Colonic mucosa (tissue), 4 donors: ENCODE measurements at regions not wholly inside any gene's neighbourhood (a gene's known extent, or its start where the extent isn't known, plus 50 kb on each side); places are given as distances from the start of the nearest gene placed in this dataset.

Source experiments
- DNase-seq: peaks from one replicate; pipeline ENCODE4 v3.0.0-alpha.2; 2020
- H3K27ac ChIP-seq: fragments of 200-600 bp; one replicate; pipeline ENCODE4 v1.8.0; 2021
- H3K27me3 ChIP-seq: fragments of 200-600 bp; one replicate; pipeline ENCODE4 v1.8.0; 2021
- H3K36me3 ChIP-seq: fragments of 200-600 bp; one replicate; pipeline ENCODE4 v1.8.0; 2021
- H3K4me1 ChIP-seq: fragments of 200-600 bp; one replicate; pipeline ENCODE4 v1.8.0; 2021; ENCODE audit warnings: mild to moderate bottlenecking
- H3K4me3 ChIP-seq: fragments of 200-600 bp; one replicate; pipeline ENCODE4 v1.8.0; 2021
- H3K9ac ChIP-seq, 2 donors: one replicate each; pipeline ENCODE4 v1.7.0; 2013; ENCODE audit warnings: control low read depth in 2 of 2, low read depth in 2 of 2, low read length in 2 of 2
- H3K9me3 ChIP-seq: fragments of 200-600 bp; one replicate; pipeline ENCODE4 v1.8.0; 2021
- intact Hi-C: fragments of 100-400 bp; cut with DNase I; formaldehyde crosslinking; loops from one replicate; pipeline ENCODE4 v1.14.1; 2022
- TF ChIP-seq, protein P1 (sequence below): fragments of 200-600 bp; IDR thresholded peaks from one replicate; pipeline ENCODE4 v1.8.0; 2022; ENCODE audit warnings: antibody characterized with exemption, mild to moderate bottlenecking
- donor health status: healthy.
- donor health status: DM: no; HTN: no; CAD: no.
- donor health status: DM: no; HTN: no; CAD: no.

DNA sequence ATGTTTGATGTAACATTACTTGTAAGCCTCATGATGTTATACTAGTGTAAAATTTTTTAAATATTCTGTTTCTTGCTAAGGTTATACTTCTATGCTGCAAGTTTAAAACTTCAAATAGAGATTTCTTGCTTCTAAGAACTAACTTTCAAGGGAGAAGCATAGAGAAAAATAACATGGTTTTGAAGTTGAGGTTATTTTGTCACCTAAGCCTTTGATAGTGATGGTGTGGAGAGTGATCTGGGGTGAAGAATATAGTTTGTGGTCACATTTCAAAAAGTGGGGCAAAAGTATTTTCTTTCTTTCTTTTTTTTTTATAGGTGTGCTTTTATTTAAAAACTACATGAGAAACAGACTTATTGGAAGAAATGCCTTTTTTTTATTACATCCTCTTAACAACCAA lies 162.4 kb downstream of the GATA3 start:
- no peaks in the 10 kb centered on the region for H3K27me3 ChIP-seq
- no peak overlapping the region for H3K9ac ChIP-seq
- TF ChIP-seq, protein P1, sequence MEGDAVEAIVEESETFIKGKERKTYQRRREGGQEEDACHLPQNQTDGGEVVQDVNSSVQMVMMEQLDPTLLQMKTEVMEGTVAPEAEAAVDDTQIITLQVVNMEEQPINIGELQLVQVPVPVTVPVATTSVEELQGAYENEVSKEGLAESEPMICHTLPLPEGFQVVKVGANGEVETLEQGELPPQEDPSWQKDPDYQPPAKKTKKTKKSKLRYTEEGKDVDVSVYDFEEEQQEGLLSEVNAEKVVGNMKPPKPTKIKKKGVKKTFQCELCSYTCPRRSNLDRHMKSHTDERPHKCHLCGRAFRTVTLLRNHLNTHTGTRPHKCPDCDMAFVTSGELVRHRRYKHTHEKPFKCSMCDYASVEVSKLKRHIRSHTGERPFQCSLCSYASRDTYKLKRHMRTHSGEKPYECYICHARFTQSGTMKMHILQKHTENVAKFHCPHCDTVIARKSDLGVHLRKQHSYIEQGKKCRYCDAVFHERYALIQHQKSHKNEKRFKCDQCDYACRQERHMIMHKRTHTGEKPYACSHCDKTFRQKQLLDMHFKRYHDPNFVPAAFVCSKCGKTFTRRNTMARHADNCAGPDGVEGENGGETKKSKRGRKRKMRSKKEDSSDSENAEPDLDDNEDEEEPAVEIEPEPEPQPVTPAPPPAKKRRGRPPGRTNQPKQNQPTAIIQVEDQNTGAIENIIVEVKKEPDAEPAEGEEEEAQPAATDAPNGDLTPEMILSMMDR: no peak
- no peaks in the 10 kb centered on the region for H3K36me3 ChIP-seq
- DNase-seq: no peak
- no peaks in the 10 kb centered on the region for H3K4me1 ChIP-seq
- no peak overlapping the region for H3K4me3 ChIP-seq
- H3K27ac ChIP-seq: no peak overlapping the region
- intact Hi-C loops: no loop called here
- no peaks in the 10 kb centered on the region for H3K9me3 ChIP-seq

DNA sequence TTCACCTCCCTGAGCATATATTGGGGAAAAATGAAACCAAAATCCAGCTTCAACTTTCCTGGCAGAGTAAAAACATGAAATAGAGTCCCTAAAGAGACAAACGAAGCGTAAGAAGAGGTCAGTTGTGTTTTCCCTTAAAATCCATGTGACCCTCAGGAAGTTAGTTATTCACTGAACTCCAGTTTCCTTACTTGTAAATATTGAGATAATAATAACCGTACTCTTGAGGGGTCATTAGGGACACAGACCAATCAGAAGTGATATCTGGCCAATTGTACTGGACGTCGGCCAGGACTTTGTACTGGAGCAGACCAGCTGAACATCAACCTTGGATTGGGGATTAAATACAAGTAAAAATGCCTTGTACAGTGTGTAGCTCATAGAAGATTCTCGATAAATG lies 167.0 kb downstream of the GATA3 start:
- Histone ChIP-seq H3K9me3 (no peaks in the 10 kb centered on the region), H3K9ac (no peak overlapping the region), H3K4me1 (no peaks in the 10 kb centered on the region), H3K27me3 (no peaks in the 10 kb centered on the region), H3K4me3 (no peak overlapping the region), H3K27ac (no peak overlapping the region), H3K36me3 (no peaks in the 10 kb centered on the region)
- intact Hi-C loops: no loop called here
- DNase-seq: no peak
- TF ChIP-seq, protein P1: no peak

DNA sequence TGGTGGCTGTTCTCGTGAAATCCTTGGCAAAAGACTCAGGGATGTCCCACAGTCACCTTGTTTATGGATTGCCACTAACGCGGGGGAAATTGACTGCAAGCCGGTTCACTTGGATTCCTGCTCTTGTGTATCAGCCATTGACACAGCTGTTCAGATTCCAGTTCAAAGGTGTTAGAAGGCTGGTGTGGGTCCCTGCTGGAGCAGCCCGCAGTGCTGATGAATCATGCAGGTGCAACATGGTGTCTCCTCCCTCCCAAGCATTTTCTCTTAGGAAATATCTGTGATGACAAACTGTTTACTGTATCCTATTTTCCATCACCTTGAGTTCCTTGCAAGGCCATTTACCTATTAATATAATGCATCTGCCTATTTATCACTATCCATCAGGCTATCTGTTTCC lies 170.1 kb downstream of the GATA3 start:
- H3K27ac ChIP-seq: no peak overlapping the region
- no peaks in the 10 kb centered on the region for H3K4me1 ChIP-seq
- no peak overlapping the region for H3K9ac ChIP-seq
- H3K27me3 ChIP-seq: no peaks in the 10 kb centered on the region
- no peaks in the 10 kb centered on the region for H3K36me3 ChIP-seq
- intact Hi-C loops: no loop called here
- no peak overlapping the region for H3K4me3 ChIP-seq
- no peak for DNase-seq
- TF ChIP-seq, protein P1: no peak
- no peaks in the 10 kb centered on the region for H3K9me3 ChIP-seq

DNA sequence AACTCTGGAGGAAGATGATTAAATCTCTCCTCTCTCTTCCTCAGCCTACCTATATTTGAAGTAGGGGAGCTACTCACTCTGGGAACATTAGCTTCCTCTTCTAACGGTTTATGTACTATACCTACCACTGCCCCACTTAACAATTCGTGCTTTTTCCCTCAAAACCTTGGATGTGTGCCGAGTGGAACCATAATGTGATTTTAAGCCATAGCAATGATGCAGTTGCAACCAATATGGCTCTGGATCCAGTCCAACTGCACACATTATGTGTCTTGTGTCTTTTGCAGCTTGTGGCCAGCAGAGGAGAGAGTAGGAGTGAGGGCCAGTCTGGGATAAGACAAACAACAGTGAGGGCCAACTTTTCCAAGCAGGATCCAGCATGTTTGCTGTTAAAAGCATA lies 170.7 kb downstream of the GATA3 start:
- H3K27me3 ChIP-seq: no peaks in the 10 kb centered on the region
- no peak overlapping the region for H3K27ac ChIP-seq
- H3K4me1 ChIP-seq: no peaks in the 10 kb centered on the region
- no peaks in the 10 kb centered on the region for H3K36me3 ChIP-seq
- no peak overlapping the region for H3K4me3 ChIP-seq
- no peak for DNase-seq
- H3K9me3 ChIP-seq: no peaks in the 10 kb centered on the region
- intact Hi-C loops: no loop called here
- H3K9ac ChIP-seq: no peak overlapping the region
- TF ChIP-seq, protein P1: no peak

DNA sequence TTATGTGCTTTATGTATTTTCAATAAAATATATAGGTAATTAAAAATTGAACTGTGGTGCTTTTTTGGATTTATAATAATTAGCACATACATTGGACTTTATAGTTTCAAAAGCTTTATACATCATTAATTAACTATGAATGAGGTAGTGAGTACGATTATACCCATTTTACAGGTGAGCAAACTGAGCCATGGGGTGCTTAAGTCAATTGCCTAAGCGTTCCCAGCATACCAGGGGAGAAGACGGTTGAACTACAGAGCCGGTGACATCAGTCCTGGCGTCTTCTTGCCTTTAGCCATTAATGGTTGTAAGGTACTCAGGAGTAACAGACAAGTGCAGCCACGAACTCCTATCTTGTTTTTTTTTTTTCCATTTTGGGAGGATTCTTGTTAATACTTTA lies 172.8 kb downstream of the GATA3 start:
- Histone ChIP-seq H3K4me1 (no peaks in the 10 kb centered on the region), H3K4me3 (no peak overlapping the region), H3K9ac (no peak overlapping the region), H3K27ac (no peak overlapping the region), H3K27me3 (no peaks in the 10 kb centered on the region), H3K9me3 (no peaks in the 10 kb centered on the region), H3K36me3 (no peaks in the 10 kb centered on the region)
- DNase-seq: no peak
- intact Hi-C loops: no loop called here
- TF ChIP-seq, protein P1: no peak

DNA sequence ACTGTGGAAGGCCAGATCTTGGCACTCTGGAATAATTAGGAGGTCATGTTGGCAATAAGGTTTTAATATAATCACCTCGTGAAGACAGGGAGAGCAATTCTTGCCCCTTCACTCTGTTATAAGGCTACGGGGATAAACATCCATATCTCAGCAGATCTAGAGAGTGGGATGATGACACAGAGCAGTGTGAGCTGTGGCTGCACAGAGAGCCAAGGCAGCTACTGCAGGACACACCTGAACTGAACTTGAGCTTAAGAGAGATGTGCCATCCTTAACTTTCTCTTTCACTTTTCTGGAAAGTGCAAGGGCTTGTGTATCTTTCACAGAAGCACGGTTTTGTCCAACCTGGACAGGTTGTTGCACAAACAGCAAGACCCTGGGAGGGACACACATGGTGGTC lies 174.7 kb downstream of the GATA3 start:
- intact Hi-C loops: no loop called here

More for the DNA sequence above, 174.7 kb downstream of the GATA3 start:
- TF ChIP-seq, protein P1: no peak
- no peak for DNase-seq
- Histone ChIP-seq H3K4me3 (no peak overlapping the region), H3K9ac (no peak overlapping the region), H3K27me3 (no peaks in the 10 kb centered on the region), H3K36me3 (no peaks in the 10 kb centered on the region), H3K9me3 (no peaks in the 10 kb centered on the region), H3K4me1 (no peaks in the 10 kb centered on the region), H3K27ac (no peak overlapping the region)
